Liver (tissue), 8 donors: ENCODE measurements at regions not wholly inside any gene's neighbourhood (a gene's known extent, or its start where the extent isn't known, plus 50 kb on each side); places are given as distances from the start of the nearest gene placed in this dataset.

Experiments
- DNase-seq: peaks from one replicate; pipeline ENCODE4 v3.0.0-alpha.2; 2017; ENCODE audit warnings: low spot score
- H3K27ac ChIP-seq, 2 donors: one replicate each; pipeline ENCODE4 v1.7.0; 2013; ENCODE audit warnings: inconsistent platforms in 2 of 2, low read length in 2 of 2, control low read depth in 1 of 2, low read depth in 1 of 2, mild to moderate bottlenecking in 1 of 2
- H3K27me3 ChIP-seq, 4 donors: one replicate each; pipeline versions ENCODE4 v1.6.1 to v1.7.0; 2013; ENCODE audit warnings: low read length in 3 of 4, inconsistent platforms in 1 of 4, mild to moderate bottlenecking in 1 of 4, moderate library complexity in 1 of 4; ENCODE audit not compliant: control insufficient read depth in 4 of 4, insufficient read depth in 4 of 4
- H3K36me3 ChIP-seq, 4 donors: one replicate each; pipeline versions ENCODE4 v1.6.1 to v1.7.0; 2013; ENCODE audit warnings: low read length in 3 of 4, mild to moderate bottlenecking in 3 of 4, low read depth in 1 of 4, moderate library complexity in 1 of 4; ENCODE audit not compliant: control insufficient read depth in 4 of 4, insufficient read depth in 3 of 4
- H3K4me1 ChIP-seq, 4 donors: one replicate each; pipeline versions ENCODE4 v1.6.1 to v1.7.0; 2013; ENCODE audit warnings: low read length in 3 of 4, mild to moderate bottlenecking in 3 of 4, moderate library complexity in 1 of 4; ENCODE audit not compliant: control insufficient read depth in 4 of 4, insufficient read depth in 4 of 4
- H3K4me3 ChIP-seq, 3 donors: one replicate each; pipeline versions ENCODE4 v1.6.1 to v1.7.0; 2013; ENCODE audit warnings: low read length in 3 of 3, control low read depth in 1 of 3, low read depth in 1 of 3, mild to moderate bottlenecking in 1 of 3
- H3K9ac ChIP-seq, 2 donors: one replicate each; pipeline ENCODE4 v1.7.0; 2013; ENCODE audit warnings: low read length in 2 of 2, mild to moderate bottlenecking in 2 of 2, moderate library complexity in 2 of 2, control low read depth in 1 of 2, low read depth in 1 of 2
- H3K9me3 ChIP-seq, 4 donors: one replicate each; pipeline versions ENCODE4 v1.6.1 to v1.7.0; 2013; ENCODE audit warnings: low read length in 3 of 4; ENCODE audit not compliant: control insufficient read depth in 4 of 4
- CTCF ChIP-seq: fragments of 150-350 bp; IDR thresholded peaks from 2 replicates; pipeline ENCODE4 v1.5.1; 2017; ENCODE audit warnings: improper control_type of control experiment, low read depth, low read length; ENCODE audit not compliant: missing input control
- EGR1 ChIP-seq, 2 donors: IDR thresholded peaks; 2 replicates each; pipeline ENCODE4 v1.6.1; 2016 to 2018; ENCODE audit warnings: antibody characterized with exemption in 2 of 2, low read depth in 2 of 2
- FOXA1 ChIP-seq: IDR thresholded peaks from 2 replicates; pipeline ENCODE4 v1.6.1; 2016; ENCODE audit warnings: antibody characterized with exemption
- FOXA2 ChIP-seq: IDR thresholded peaks from 2 replicates; pipeline ENCODE4 v1.6.1; 2016; ENCODE audit warnings: antibody characterized with exemption
- GABPA ChIP-seq, 2 donors: IDR thresholded peaks in 1 of 2; conservative IDR thresholded peaks in 1 of 2; 2 replicates each; pipeline ENCODE4 v1.6.1; 2016; ENCODE audit warnings: antibody characterized with exemption in 2 of 2, mild to moderate bottlenecking in 1 of 2, moderate library complexity in 1 of 2
- HNF4A ChIP-seq, 2 donors: conservative IDR thresholded peaks; 2 replicates each; pipeline ENCODE4 v1.6.1; 2016; ENCODE audit warnings: antibody characterized with exemption in 2 of 2, mild to moderate bottlenecking in 2 of 2
- HNF4G ChIP-seq: IDR thresholded peaks from 2 replicates; pipeline ENCODE4 v1.6.1; 2016; ENCODE audit warnings: antibody characterized with exemption
- JUND ChIP-seq, 2 donors: IDR thresholded peaks; 2 replicates each; pipeline ENCODE4 v1.6.1; 2016; ENCODE audit warnings: antibody characterized with exemption in 2 of 2
- NR2F2 ChIP-seq: IDR thresholded peaks from 2 replicates; pipeline ENCODE4 v1.6.1; 2016; ENCODE audit warnings: antibody characterized with exemption
- RAD21 ChIP-seq, 2 donors: IDR thresholded peaks; 2 replicates each; pipeline ENCODE4 v1.6.1; 2016; ENCODE audit warnings: antibody characterized with exemption in 2 of 2, mild to moderate bottlenecking in 2 of 2
- RXRA ChIP-seq, 2 donors: IDR thresholded peaks; 2 replicates each; pipeline ENCODE4 v1.6.1; 2017 to 2018; ENCODE audit warnings: antibody characterized with exemption in 2 of 2, mild to moderate bottlenecking in 1 of 2
- SP1 ChIP-seq: IDR thresholded peaks from 2 replicates; pipeline ENCODE4 v1.6.1; 2018; ENCODE audit warnings: antibody characterized with exemption, mild to moderate bottlenecking
- TAF1 ChIP-seq: conservative IDR thresholded peaks from 2 replicates; pipeline ENCODE4 v1.6.1; 2016; ENCODE audit warnings: antibody characterized with exemption, mild to moderate bottlenecking
- YY1 ChIP-seq: IDR thresholded peaks from 2 replicates; pipeline ENCODE4 v1.6.1; 2016; ENCODE audit warnings: antibody characterized with exemption, mild to moderate bottlenecking
- WGBS: extraction: QIAGEN DNeasy Blood & Tissue Kit; methylation state at CpG from one replicate; pipeline ENCODE4 v1.1.7; 2013; 5-methylcytosine and 5-hydroxymethylcytosine counted together
- TF ChIP-seq, protein P1 (sequence below): IDR thresholded peaks from 2 replicates; pipeline ENCODE4 v1.6.1; 2016; ENCODE audit warnings: antibody characterized with exemption
- TF ChIP-seq, protein P2 (sequence below): IDR thresholded peaks from 2 replicates; pipeline ENCODE4 v1.6.1; 2016; ENCODE audit warnings: antibody characterized with exemption
- TF ChIP-seq, protein P3 (sequence below): IDR thresholded peaks from 2 replicates; pipeline ENCODE4 v1.6.1; 2016; ENCODE audit warnings: antibody characterized with exemption
- TF ChIP-seq, protein P4 (sequence below): IDR thresholded peaks from 2 replicates; pipeline ENCODE4 v1.6.1; 2016; ENCODE audit warnings: antibody characterized with exemption, mild to moderate bottlenecking
- donor health status: healthy.
- donor health status: healthy.
- donor health status: healthy.
- donor health status: healthy.
- donor health status: healthy.

- H3K27me3 ChIP-seq = no peaks in the 10 kb centered on the region
- no peaks in the 10 kb centered on the region for H3K36me3 ChIP-seq
- no peak overlapping the region for H3K9ac ChIP-seq
- H3K4me3 ChIP-seq = no peak overlapping the region
- DNase-seq = no peak
- WGBS = 11% methylated on average over 2 of the region's 2 CpGs
- H3K4me1 ChIP-seq = peaks cover 10 to 19% (median 15%) of the 10 kb centered on the region in 4 donors
- peak overlapping the region; percentile 46 to 86 for H3K27ac ChIP-seq
- TF ChIP-seq HNF4G (peak; percentile 94), HNF4A (conservative IDR thresholded peaks at IDR 0.05) (peak; percentile 97), FOXA1 (peak; percentile 10), SP1 (peak; percentile 88), RAD21 (IDR thresholded peaks at IDR 0.05) (peak; percentile 62 to 67), GABPA (IDR thresholded peaks at IDR 0.05 in 1 of 2, conservative IDR thresholded peaks at IDR 0.05 in 1 of 2) (no peak), NR2F2 (no peak), CTCF (no peak), TAF1 (no peak), YY1 (peak; percentile 74), JUND (IDR thresholded peaks at IDR 0.05) (peak; percentile 96 to 99), RXRA (IDR thresholded peaks at IDR 0.05) (peak; percentile 66 to 81), FOXA2 (peak; percentile 52), EGR1 (IDR thresholded peaks at IDR 0.05; ENCODE audit: low read depth in 2 of 2) (no peak)
- TF ChIP-seq, protein P1, sequence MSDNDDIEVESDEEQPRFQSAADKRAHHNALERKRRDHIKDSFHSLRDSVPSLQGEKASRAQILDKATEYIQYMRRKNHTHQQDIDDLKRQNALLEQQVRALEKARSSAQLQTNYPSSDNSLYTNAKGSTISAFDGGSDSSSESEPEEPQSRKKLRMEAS = peak; percentile 77
- TF ChIP-seq, protein P2, sequence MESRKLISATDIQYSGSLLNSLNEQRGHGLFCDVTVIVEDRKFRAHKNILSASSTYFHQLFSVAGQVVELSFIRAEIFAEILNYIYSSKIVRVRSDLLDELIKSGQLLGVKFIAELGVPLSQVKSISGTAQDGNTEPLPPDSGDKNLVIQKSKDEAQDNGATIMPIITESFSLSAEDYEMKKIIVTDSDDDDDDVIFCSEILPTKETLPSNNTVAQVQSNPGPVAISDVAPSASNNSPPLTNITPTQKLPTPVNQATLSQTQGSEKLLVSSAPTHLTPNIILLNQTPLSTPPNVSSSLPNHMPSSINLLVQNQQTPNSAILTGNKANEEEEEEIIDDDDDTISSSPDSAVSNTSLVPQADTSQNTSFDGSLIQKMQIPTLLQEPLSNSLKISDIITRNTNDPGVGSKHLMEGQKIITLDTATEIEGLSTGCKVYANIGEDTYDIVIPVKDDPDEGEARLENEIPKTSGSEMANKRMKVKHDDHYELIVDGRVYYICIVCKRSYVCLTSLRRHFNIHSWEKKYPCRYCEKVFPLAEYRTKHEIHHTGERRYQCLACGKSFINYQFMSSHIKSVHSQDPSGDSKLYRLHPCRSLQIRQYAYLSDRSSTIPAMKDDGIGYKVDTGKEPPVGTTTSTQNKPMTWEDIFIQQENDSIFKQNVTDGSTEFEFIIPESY = peak; percentile 30
- TF ChIP-seq, protein P3, sequence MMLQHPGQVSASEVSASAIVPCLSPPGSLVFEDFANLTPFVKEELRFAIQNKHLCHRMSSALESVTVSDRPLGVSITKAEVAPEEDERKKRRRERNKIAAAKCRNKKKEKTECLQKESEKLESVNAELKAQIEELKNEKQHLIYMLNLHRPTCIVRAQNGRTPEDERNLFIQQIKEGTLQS = peak; percentile 85
- TF ChIP-seq, protein P4, sequence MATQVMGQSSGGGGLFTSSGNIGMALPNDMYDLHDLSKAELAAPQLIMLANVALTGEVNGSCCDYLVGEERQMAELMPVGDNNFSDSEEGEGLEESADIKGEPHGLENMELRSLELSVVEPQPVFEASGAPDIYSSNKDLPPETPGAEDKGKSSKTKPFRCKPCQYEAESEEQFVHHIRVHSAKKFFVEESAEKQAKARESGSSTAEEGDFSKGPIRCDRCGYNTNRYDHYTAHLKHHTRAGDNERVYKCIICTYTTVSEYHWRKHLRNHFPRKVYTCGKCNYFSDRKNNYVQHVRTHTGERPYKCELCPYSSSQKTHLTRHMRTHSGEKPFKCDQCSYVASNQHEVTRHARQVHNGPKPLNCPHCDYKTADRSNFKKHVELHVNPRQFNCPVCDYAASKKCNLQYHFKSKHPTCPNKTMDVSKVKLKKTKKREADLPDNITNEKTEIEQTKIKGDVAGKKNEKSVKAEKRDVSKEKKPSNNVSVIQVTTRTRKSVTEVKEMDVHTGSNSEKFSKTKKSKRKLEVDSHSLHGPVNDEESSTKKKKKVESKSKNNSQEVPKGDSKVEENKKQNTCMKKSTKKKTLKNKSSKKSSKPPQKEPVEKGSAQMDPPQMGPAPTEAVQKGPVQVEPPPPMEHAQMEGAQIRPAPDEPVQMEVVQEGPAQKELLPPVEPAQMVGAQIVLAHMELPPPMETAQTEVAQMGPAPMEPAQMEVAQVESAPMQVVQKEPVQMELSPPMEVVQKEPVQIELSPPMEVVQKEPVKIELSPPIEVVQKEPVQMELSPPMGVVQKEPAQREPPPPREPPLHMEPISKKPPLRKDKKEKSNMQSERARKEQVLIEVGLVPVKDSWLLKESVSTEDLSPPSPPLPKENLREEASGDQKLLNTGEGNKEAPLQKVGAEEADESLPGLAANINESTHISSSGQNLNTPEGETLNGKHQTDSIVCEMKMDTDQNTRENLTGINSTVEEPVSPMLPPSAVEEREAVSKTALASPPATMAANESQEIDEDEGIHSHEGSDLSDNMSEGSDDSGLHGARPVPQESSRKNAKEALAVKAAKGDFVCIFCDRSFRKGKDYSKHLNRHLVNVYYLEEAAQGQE = peak; percentile 75
- H3K9me3 ChIP-seq = no peaks in the 10 kb centered on the region
Observed at GRCh38 chr10:57864765-57865680, 402.7 kb downstream of the IPMK start.
